Duodenal mucosa (tissue), 2 donors: ENCODE measurements at regions not wholly inside any gene's neighbourhood (a gene's known extent, or its start where the extent isn't known, plus 50 kb on each side); places are given as distances from the start of the nearest gene placed in this dataset.

ENCODE experiments used
- H3K27ac ChIP-seq: one replicate; pipeline ENCODE4 v1.7.0; 2013; ENCODE audit warnings: low read depth, low read length
- H3K27me3 ChIP-seq, 2 donors: one replicate each; pipeline ENCODE4 v1.7.0; 2013; ENCODE audit warnings: low read length in 2 of 2, control low read depth in 1 of 2; ENCODE audit not compliant: insufficient read depth in 2 of 2, control insufficient read depth in 1 of 2
- H3K36me3 ChIP-seq, 2 donors: one replicate each; pipeline ENCODE4 v1.7.0; 2013; ENCODE audit warnings: low read length in 2 of 2, control low read depth in 1 of 2; ENCODE audit not compliant: insufficient read depth in 2 of 2, control insufficient read depth in 1 of 2
- H3K4me1 ChIP-seq, 2 donors: one replicate each; pipeline ENCODE4 v1.7.0; 2013; ENCODE audit warnings: low read length in 2 of 2, control low read depth in 1 of 2; ENCODE audit not compliant: insufficient read depth in 2 of 2, control insufficient read depth in 1 of 2
- H3K4me3 ChIP-seq, 2 donors: one replicate each; pipeline ENCODE4 v1.7.0; 2013; ENCODE audit warnings: low read length in 2 of 2, low read depth in 1 of 2
- H3K9ac ChIP-seq, 2 donors: one replicate each; pipeline ENCODE4 v1.7.0; 2013; ENCODE audit warnings: low read length in 2 of 2, low read depth in 1 of 2
- H3K9me3 ChIP-seq, 2 donors: one replicate each; pipeline ENCODE4 v1.7.0; 2013; ENCODE audit warnings: low read length in 2 of 2, control low read depth in 1 of 2; ENCODE audit not compliant: control insufficient read depth in 1 of 2

- H3K9me3 ChIP-seq, result peaks cover 3% of the 10 kb centered on the region in 2 donors
- no peak overlapping the region for H3K9ac ChIP-seq
- no peak overlapping the region for H3K27ac ChIP-seq
- H3K4me3 ChIP-seq, result no peak overlapping the region
- H3K4me1 ChIP-seq, result peaks cover 0 to 4% of the 10 kb centered on the region in 2 donors
- H3K27me3 ChIP-seq, result no peaks in the 10 kb centered on the region
- no peaks in the 10 kb centered on the region for H3K36me3 ChIP-seq
These were observed 583.9 kb downstream of the BCOR start for GRCh38 chrX:39513836-39514235.

GRCh38 chrX:39514801-39515200 lies 583.0 kb downstream of the BCOR start:
- H3K9me3 ChIP-seq, result no peaks in the 10 kb centered on the region
- H3K27ac ChIP-seq, result no peak overlapping the region
- peaks cover 0 to under 1% of the 10 kb centered on the region in 2 donors for H3K27me3 ChIP-seq
- no peak overlapping the region for H3K9ac ChIP-seq
- H3K36me3 ChIP-seq, result no peaks in the 10 kb centered on the region
- H3K4me1 ChIP-seq, result peaks cover 0 to 6% of the 10 kb centered on the region in 2 donors
- H3K4me3 ChIP-seq, result no peak overlapping the region

- Histone ChIP-seq H3K9me3 (no peaks in the 10 kb centered on the region), H3K27ac (no peak overlapping the region), H3K9ac (no peak overlapping the region), H3K36me3 (no peaks in the 10 kb centered on the region), H3K4me1 (peaks cover 0 to 6% of the 10 kb centered on the region in 2 donors), H3K4me3 (no peak overlapping the region), H3K27me3 (peaks cover 0 to 4% of the 10 kb centered on the region in 2 donors)
These were observed 581.3 kb downstream of the BCOR start for GRCh38 chrX:39516427-39516841.

DNA sequence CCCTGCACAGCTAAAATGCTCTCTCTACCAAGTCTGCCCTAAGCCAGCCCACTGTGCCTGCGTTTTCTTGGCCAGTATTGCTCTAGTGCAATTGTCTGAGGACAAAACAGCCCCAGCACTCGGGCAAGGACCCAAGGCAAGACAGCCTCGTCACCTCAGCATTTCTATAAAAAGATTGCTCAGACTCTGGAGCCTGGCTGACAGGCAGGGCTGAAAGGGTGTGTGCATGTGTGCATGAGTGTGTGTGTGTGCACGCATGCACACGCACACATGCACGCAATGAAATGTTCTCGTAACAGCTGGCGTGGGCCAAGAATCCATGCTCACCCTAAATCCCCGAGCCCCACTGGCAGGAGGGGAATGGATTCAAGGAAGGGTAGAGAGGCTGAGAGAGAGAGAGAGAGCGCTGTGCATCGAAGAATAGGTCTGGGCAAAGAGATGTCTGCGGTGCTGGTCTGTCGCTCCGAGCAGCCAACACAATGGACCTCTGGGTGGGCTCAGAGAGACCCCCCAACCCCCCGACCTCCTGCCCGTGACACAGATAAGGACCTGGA lies 579.2 kb downstream of the BCOR start:
- Histone ChIP-seq H3K9ac (no peak overlapping the region), H3K36me3 (no peaks in the 10 kb centered on the region)

DNA sequence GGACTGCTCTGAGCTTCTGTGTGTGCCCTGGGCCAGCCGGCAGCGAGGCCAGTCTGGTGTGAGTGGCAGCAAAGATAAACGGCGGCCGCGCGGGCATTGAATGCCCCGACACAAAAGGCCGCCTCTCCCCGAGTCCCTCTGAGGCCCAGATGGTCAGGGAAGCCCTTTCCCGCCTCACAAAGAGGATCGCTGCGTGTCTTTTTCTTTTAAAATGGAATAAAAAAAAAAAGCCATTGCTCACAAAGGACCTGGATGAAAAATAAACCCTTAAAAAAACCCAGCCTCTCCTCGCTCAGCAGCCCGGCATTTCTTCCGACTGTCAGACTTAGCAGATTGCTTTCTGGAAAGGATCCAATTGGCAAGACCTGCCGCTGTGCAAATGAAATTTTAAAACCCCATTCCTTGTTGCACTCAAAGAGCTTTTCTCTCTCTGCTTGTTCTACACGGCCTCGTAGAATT lies 578.7 kb downstream of the BCOR start:
- no peak overlapping the region for H3K9ac ChIP-seq
- no peaks in the 10 kb centered on the region for H3K36me3 ChIP-seq
- H3K4me3 ChIP-seq, result no peak overlapping the region
- no peaks in the 10 kb centered on the region for H3K9me3 ChIP-seq
- H3K27ac ChIP-seq, result no peak overlapping the region
- peaks cover 0 to 4% of the 10 kb centered on the region in 2 donors for H3K27me3 ChIP-seq
- H3K4me1 ChIP-seq, result peaks cover 0 to 6% of the 10 kb centered on the region in 2 donors

More for the DNA sequence above, 579.2 kb downstream of the BCOR start:
- no peak overlapping the region for H3K27ac ChIP-seq
- H3K9me3 ChIP-seq, result no peaks in the 10 kb centered on the region
- peaks cover 0 to 6% of the 10 kb centered on the region in 2 donors for H3K4me1 ChIP-seq
- H3K4me3 ChIP-seq, result no peak overlapping the region
- H3K27me3 ChIP-seq, result peaks cover 0 to 4% of the 10 kb centered on the region in 2 donors

GRCh38 chrX:39519566-39520301 lies 578.0 kb downstream of the BCOR start:
- Histone ChIP-seq H3K36me3 (no peaks in the 10 kb centered on the region), H3K9me3 (no peaks in the 10 kb centered on the region), H3K27me3 (peaks cover 0 to 4% of the 10 kb centered on the region in 2 donors), H3K9ac (no peak overlapping the region), H3K4me1 (peaks cover 0 to 6% of the 10 kb centered on the region in 2 donors), H3K4me3 (no peak overlapping the region), H3K27ac (no peak overlapping the region)

- no peaks in the 10 kb centered on the region for H3K9me3 ChIP-seq
- no peak overlapping the region for H3K9ac ChIP-seq
- no peaks in the 10 kb centered on the region for H3K27me3 ChIP-seq
These were observed 572.0 kb downstream of the BCOR start for GRCh38 chrX:39525758-39526157.

GRCh38 chrX:39527025-39527424 lies 570.7 kb downstream of the BCOR start:
- Histone ChIP-seq H3K9ac (no peak overlapping the region), H3K4me1 (no peaks in the 10 kb centered on the region), H3K36me3 (no peaks in the 10 kb centered on the region), H3K27ac (no peak overlapping the region), H3K9me3 (no peaks in the 10 kb centered on the region), H3K4me3 (no peak overlapping the region), H3K27me3 (no peaks in the 10 kb centered on the region)

More at GRCh38 chrX:39525758-39526157, 572.0 kb downstream of the BCOR start:
- Histone ChIP-seq H3K36me3 (no peaks in the 10 kb centered on the region), H3K27ac (no peak overlapping the region), H3K4me3 (no peak overlapping the region), H3K4me1 (no peaks in the 10 kb centered on the region)

DNA sequence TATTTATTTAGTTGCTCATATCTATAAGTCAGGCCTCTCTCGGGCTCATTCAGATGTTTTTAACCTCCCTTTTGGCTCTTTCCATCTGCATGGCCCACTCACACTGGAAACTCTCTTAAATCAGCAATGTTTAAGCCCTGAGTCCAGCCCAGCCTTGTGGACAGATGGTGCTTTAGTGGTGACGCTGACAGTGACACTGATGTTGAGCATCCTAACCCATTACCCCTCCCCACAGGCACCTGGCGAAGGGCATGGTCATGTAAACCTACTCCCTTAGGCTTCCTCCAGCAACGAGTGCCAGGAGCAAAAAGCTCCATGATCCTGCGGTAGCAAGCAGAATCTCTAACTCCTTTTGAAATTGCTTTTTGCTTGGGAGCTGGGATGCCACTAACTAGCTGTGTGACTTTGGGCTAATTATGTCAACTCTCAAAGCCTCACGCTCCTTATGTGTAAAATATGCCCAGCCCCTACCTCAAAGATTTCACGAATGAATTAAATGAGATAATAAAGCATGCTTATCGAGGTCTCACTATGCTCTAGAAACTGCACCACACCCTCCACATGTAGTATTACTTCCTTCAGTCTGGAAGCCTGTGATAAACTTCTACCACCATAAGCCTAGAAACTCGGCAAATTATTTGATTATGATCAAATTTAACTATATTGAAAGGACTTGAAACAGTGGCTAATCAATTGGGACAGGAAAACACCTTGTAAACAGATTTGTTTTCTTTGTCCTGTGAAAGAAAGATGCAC lies 569.4 kb downstream of the BCOR start:
- Histone ChIP-seq H3K27ac (no peak overlapping the region), H3K36me3 (no peaks in the 10 kb centered on the region), H3K4me1 (no peaks in the 10 kb centered on the region), H3K27me3 (no peaks in the 10 kb centered on the region), H3K9ac (no peak overlapping the region), H3K9me3 (no peaks in the 10 kb centered on the region), H3K4me3 (no peak overlapping the region)

GRCh38 chrX:39532761-39533160 lies 565.0 kb downstream of the BCOR start:
- no peaks in the 10 kb centered on the region for H3K9me3 ChIP-seq
- H3K27ac ChIP-seq, result no peak overlapping the region
- H3K9ac ChIP-seq, result no peak overlapping the region
- H3K4me1 ChIP-seq, result no peaks in the 10 kb centered on the region
- H3K4me3 ChIP-seq, result no peak overlapping the region
- no peaks in the 10 kb centered on the region for H3K36me3 ChIP-seq
- H3K27me3 ChIP-seq, result no peaks in the 10 kb centered on the region
